NCI-H1048 (cell line): ENCODE measurements at regions not wholly inside any gene's neighbourhood (a gene's known extent, or its start where the extent isn't known, plus 50 kb on each side); places are given as distances from the start of the nearest gene placed in this dataset.

ENCODE experiments used
- DNase-seq: peaks from one replicate; lab custom pipeline; 2025; lab: John Stamatoyannopoulos, UW

DNA sequence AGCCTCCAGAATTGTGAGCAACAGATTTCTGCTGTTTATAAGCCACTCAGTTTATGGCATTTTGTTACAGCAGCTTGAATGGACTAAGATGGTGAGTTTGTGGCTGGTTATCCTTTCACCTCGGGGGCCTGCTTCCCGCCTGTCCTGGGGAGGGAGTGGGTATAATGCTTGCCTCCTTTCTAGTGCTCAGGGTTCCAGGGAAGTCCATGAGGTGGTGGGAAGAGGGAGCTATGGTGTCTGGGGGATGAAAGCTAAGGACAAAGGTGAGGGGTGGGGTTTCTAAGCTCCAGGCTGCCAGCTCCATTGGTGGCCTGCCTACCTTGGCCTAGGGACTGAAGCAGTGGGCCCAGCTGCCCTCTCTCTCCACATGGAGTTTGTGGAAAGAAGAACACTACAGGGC is 50.2 kb upstream of the SDK2 start:
- no peak for DNase-seq

DNA sequence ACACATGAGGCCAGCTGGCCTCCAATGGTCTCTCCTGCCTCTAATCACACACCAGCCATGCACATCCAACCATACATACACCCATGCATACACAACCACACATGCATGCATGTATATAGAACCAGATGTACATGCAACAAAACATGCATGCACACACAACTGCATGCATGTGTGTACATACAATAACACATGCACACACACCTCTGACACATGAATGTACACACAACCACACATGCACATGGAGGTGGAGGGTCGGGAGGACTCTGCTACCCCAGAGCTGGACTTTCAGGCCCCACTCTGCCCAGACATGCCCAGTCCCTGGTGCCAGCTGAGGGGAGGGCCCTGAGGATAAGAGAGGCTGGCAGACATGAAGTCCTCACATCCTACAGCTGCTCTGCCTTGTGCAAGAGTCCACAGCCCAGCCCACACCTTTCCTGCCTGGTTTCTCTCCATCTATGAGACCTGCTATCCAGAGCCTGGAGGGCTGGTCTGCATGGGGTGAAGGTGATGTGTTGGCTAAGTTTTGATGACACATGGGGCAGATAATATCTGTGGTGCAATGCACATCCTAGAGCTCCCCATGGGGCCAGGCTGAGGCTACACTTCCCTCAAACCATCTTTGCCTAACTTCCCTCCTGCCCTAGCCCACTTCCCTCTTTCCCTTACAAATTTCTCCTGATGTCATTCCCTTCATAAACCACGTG is 50.9 kb upstream of the SDK2 start:
- no peak for DNase-seq

DNA sequence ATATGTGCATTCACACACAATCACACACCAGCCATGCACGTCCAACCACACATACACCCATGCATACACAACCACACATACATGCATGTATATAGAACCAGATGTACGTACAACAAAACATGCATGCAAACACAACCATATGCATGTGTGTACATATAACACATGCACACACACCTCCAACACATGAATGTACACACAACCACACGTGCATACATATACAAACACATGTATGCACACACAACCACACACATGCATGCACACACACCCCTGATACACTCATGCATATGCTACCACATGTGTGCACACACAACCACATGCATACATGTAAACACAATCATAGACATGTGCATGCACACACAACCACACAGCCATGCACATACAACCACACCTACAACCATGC is 52.0 kb upstream of the SDK2 start:
- DNase-seq = no peak

DNA sequence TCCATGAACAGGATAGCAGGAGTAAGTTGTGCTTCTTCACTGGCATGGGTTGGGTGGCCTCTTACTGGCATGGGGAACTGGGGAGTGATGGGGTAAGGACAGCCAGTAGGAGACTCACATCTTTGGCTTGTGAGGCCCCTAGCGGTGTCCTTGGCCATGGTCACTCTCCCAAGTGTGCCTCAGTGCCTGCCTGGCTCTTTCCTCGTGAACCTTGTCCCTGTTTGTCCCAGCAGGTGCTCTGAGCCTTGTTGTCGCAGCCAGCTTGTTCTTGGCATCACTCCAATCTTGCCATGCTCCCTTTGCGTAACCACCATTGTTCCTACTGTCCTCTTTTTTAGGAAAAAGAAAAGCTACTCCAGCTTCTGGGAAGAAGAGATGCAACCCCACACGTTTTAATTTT is 53.6 kb upstream of the SDK2 start:
- DNase-seq = no peak

DNA sequence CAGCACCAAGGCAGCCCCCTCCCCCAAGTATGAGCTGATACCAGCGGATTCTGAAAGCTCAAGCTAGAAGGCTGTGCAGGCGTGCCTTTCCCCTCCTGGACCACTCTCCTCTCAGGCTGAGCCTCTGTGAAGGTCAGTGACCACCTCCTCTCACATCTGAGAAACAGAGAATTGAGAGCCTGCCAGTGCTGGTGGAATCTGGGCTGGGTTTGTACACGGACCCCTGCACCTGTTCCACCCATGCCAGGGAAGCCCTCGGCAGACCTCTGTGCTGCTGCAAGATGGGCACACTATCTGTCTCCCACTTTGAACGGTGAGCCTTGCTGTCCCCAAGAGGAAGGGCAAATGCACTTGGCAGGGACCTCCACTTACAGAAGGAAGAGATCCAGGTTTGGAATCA is 54.7 kb upstream of the SDK2 start:
- no peak for DNase-seq

DNA sequence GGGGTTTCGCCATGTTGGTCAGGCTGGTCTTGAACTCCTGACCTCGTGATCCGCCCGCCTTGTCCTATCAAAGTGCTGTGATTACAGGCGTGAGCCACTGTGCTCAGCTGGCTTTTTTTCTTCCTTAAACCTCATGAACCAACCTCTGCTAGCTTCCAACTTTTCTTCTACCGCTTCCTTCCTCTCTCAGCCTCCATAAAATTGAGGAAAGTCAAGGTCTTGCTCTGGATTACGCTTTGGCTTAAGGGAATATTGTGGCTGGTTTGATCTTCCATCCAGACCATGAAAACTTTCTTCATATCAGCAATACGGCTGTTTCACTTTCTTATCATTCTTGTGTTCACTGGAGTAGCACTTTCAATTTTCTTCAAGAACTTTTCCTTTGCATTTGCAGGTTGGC is 57.5 kb upstream of the SDK2 start:
- DNase-seq = no peak

DNA sequence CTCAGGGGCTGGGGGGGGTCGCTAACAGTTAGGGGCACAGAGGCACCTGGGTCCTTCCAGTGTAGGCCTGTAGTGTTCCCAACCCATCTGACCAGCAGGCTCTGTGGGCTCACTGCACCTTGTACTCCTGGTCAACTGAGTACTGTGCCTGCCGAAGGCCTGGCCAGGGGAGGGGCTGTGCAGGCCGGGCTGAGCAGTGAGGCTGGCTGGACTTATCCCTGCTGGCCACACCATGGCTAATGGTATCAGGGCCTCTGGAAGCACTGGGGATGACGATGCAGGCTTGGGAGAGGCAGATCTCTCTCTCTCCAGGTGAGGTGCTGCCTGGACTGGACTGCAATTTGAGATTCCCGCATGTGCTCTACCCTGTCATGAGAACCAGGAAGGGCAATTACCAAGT is 58.9 kb upstream of the SDK2 start:
- no peak for DNase-seq

DNA sequence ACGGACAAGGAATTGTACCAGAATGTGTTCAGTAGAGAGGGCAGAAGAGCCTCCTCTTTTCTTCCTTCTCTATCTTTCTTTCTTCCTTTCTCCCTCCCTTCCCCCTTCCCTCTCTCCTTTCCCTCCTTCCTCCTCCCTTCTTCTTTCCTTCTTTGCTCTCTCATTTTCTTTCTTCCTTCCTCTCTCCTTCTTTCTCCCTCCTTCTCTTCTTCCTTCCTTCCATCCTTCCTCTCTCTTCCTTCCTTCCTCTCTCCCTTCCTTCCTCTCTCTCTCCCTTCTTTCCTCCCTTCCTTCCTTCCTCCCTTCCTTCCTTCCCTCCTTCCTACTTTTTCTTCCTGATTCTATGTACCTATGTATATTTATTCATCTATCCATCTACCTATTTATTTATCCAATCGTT is 59.7 kb upstream of the SDK2 start:
- DNase-seq = no peak

DNA sequence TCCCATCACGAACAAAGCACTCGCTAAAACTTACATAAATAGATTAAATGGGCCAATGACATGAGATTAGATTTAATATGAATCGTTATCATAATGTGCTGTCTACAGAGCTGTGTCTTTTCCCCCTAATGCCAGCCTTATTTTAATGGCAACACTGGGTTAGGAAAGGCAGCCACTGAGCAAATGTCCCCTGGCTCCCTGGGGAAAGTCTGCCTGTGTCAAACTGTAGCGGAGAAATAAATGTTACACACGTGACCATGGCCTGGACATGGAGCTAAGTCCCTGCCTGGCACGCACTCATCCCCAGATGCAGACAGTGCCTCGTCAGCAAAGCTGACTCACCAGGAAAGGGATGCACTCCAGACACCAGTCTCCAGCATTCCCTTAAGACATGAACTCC is 61.3 kb upstream of the SDK2 start:
- DNase-seq = no peak

DNA sequence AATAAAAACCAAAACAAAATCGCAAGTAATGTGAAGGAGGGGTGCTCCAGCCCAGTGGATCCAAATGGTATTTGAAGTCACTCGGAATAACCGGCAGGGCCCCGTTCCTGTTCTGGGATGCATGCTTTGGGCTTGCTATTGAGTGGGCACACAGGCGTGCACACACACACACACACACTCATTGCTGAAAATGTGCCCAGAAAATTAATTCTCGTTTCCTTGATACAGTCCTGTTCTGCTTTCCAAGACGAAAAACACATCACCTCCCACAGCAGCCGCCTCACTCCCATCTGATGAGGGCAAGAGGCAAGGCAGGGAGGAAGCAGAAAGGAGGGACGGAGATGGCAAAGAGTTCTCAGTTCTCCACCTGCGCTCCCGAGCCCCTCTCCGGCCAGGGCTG is 62.2 kb upstream of the SDK2 start:
- no peak for DNase-seq

DNA sequence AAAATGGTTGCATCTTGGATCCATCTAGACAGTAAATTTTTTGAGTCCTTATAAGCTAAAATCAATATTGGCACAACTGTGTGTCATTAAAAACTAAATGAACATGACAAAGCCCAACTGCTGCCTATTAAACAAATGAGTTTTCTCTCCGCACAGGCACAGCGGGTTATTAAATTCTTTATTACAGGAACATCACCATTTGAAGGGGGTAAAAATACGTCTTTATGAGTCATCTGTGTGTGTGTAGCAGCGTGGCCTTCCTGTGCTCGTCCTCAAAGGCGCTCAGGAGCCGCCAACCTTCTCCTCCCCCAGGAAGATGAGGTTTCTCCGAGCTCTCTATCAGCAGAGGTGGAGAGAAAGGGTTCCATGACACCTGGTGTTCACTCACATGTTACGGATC is 62.6 kb upstream of the SDK2 start:
- DNase-seq = no peak

DNA sequence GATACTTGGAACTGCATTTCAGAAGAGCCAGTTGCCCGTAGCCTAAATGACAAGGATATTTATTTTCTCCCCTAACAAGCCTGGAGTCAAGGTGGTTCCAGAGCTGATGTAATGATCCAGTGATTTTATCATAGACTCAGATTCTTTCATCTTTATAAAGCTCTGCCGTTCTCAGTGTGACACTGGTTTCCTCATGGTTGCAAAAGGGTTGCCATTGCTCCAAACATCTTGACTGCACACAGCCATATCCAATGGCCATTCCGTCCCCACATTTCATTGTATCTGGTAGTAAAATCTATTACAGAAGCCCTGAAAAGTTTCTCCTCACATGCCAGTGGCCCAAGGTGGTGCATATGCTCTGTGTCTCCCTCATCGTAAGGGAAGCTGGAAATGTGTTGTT is 63.1 kb upstream of the SDK2 start:
- DNase-seq = no peak

DNA sequence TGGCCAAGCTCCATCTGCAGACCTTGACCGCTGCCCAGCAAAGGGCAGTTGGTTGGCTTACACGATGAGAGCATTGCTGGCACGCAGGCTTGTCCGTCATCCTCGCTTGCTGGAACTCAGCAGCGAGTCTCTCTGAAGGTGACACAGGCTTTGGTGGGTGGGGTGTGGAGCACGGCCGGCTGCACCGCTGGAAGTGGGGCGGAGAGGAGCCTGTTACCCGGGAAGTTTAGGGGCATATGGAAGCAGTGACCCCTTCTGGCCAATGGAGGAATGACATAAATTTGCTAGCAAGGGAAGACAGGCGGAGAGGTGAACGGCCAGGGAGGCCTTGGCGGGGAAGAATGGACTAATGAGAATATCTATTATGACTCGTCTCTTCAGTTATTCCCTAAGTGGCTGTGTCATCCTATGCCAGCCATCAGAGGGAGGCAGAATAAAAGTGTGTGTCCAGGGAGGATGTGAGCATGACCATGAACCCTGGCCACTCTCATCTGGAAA is 65.9 kb upstream of the SDK2 start:
- DNase-seq = peak; percentile 35

DNA sequence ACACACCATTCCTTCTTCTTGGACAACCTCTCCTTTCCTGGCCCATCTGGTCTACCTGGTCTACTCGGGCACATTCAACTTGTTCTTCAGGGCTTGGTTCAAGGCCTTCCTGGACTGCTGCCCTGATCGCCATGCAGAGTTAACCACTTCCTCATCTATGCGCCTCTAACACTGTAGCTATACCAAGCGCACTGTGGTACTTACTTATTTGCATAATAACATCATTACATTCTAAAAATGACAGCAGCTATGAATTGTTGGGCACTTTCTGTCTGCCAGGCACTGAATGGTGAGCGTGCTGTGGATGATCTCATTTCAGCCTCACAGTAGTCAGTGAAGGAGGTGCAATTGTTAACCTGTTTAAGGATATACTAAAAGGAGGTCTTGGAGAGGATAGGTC is 66.9 kb upstream of the SDK2 start:
- peak; percentile 6 for DNase-seq

DNA sequence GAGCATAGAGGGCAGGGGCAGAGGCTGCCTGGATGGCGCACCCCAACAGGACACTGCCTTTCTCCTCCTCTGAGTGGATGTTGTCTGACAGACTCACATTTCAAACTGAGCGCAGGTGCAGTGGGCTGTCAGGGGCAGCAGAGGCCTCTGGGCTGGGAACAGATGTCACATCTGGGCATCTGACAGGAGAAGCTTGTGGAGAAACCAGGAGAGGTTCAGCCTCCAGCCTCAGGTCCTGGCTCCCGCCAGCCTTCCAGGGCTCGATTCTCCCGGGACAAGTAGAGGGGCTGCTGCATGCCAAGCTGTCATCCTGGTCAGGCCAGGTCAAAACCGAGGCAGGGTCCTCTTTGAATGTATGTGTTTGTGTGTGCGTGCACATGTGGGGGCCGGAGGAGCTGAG is 67.7 kb upstream of the SDK2 start:
- DNase-seq = no peak

DNA sequence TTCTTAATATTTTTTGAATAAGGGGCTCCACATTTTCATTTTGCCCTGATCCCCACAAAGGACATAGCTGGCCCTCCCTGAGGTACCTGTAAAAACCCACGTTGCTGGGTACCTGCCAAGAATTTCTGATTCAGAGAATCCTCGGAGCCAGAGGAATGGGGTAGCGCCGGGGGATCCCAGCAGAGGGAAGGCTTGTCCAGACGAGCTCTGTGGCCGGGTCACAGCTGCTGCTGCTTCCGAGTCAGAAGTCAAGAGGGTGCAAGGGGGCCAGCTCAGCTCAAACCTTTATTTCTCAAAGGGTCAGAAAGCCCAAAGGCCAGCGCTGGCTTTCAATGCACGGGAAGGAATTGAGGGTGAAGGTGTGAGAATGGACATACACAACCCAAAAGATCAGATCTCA is 68.9 kb upstream of the SDK2 start:
- DNase-seq = no peak

DNA sequence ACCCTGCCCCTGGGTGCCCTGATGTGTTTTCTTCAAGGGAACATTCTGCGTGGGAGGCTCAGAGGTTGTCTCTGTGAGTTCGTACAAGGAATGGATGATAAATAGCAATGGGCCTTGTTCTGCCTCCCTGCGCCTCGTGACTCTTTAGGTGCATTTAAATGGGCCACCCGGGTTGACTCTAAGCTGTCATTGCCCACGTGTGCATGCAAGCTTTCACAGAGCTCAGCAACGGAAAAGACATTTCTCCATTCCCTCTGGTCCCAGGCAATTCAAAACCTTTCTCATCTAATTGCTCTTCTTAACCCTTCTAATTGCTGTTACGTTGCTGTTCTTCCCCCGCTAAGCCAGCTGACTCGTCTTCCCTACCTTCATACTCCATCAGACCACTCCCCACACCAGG is 71.5 kb upstream of the SDK2 start:
- DNase-seq = no peak

DNA sequence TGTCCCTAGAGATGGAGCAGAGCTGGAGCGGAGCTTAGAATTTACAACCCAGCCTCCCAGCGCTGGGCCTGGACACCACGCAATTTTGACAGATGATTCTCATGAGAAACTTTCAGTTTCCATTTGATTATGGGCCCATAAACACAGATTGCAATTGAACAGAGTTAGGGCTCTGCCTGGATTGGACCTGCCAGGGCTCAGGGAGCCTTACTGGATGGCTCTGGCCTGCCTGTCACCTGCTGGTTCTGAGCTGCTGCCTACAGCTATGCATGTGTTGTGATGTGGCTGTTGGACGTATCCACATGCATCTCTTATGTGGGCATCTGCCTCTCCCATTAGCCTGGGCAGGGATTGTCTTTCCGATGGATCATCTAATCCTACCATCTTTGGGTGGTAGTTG is 73.4 kb upstream of the SDK2 start:
- DNase-seq = no peak

DNA sequence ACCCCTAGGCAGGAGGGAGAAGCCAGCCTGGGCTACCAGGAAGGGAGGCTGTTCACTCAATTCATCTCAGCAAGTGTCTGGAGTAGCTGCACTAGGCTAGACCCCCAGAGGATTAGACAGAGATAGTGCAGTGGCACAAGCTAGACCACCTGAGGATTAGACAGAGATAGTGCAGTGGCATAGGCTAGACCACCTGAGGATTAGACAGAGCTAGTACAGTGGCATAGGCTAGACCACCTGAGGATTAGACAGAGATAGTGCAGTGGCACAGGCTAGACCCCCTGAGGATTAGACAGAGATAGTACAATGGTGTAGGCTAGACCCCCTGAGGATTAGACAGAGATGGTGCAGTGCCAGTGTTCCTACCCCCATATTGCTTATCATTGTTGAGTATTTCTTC is 74.1 kb upstream of the SDK2 start:
- no peak for DNase-seq

DNA sequence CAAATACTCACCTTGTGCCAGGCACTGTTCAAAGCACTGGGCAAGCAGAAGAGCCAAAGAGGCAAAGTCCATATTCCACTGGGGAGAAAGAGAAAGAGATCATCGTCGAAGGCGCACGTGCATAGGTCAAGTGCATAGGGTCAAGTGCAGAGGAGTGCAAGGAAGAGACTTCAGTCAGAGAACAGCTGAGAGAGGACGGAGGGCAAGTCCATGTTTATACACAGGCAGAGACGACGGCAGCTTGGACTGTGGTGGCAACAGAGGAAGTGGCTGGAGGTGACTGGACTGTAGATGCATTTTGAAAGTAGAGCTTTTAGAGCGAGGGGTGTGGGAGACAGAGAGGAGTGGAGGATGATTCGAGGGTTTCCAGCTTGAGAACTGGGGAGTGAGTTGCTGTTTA is 74.7 kb upstream of the SDK2 start:
- no peak for DNase-seq

DNA sequence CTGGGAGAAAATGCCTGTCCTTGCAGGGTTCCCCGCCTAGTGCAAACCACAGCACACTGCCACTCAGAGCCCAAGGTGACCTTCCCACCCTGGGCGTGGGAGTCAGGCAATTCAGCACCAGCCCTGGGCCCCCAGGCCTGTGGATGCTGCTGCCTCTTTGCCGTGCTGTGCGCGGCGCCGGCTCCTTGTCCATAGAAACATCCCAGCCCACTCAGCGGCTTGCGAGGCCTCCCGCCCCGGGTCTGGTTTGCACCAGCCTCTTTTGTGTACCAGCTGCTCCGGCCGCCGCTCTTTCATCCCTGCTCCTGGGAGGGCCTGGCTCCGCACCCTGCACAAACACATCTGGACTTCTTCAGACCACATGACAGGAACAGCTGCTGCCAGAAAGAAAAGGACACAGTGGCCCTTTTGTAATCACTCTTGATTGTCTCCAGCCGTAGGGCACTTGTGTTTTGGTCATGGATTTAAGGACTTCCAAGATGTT is 75.4 kb upstream of the SDK2 start:
- DNase-seq = no peak

DNA sequence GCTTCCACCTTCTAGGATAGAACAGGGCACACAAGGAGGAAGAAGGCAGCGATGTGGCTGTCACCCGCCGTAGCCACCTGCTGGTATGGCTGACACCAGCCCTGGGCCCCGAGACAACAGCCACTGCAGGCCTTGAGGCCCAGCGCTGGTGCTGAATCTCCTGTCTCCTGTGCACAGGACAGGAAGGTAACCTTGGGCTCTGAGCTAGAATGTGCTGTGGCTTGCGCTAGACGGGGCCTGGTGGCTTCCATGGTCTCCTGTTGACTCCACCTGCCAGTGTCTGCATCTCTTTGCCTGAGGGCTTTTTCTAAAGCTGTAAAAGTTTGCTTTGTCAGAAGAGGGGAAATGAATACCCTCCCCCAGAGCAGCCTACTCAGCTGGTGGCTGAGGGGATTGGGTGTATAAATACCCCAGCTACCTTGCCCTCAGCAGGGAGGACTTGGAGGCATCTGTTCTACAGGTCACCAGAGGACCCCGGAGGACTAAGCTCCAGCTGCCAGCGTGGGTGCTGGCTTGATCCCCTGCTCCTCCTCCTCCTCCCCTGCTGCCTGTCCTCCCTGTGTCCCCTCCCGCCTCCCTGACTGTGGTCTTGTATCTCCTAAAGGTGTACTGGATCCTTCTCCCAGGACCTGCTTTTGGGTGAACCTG is 76.1 kb upstream of the SDK2 start:
- no peak for DNase-seq

DNA sequence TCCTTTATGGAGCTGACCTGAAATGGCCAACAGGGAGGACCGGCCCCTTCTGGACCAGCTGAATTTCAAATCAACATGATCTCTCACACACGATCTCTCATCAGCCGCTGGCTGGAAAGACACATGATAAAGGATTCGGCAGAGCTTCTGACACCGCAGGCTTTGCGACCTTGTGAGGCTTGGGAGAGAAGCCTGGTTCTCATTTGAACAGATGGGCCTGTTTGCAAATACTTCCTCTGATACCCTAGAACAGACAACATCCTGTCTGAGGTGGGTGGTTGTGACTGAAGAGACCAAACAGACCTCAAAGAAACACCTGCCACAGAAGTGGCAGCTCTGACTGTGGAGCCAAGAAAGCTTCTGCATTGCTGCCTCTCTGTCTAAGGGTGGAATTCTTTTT is 77.9 kb upstream of the SDK2 start:
- DNase-seq = no peak

DNA sequence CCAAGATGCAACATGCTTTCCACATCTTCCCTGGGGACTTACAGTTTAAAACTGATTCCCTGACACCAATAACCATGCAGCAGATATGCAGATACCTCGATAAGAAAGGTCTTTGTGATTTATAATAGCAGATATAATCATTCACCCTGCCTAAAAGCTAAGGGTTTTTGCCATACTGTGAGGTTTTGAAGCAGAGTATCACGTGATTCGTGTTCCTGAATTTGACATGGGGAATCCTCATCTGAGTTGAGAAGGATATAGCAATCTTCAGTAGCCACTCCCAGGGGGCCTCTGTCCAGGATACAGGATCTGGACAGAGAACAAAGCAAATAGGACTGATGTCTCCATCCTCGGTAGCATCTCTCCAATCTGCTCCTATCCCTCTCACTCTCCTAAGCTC is 79.1 kb upstream of the SDK2 start:
- no peak for DNase-seq
